ENCODE measurements at regions not wholly inside any gene's neighbourhood (a gene's known extent, or its start where the extent isn't known, plus 50 kb on each side); places are given as distances from the start of the nearest gene placed in this dataset.
"Not testable (repeated sequence)": the region's sequence is repeated elsewhere in the genome, so short reads cannot be mapped to it uniquely, and the experiment has no call there.

GRCh38 chr9:21597284-21597683 is 115.2 kb upstream of the IFNE start:
- no peak for DNase-seq (ENCODE audit: low read depth)

GRCh38 chr9:21598749-21599148 is 116.6 kb upstream of the IFNE start:
- DNase-seq (ENCODE audit: low read depth), result no peak

- DNase-seq (ENCODE audit: low read depth), result peak; percentile 97
These were observed 123.4 kb upstream of the IFNE start for GRCh38 chr9:21605489-21605931.

GRCh38 chr9:21607576-21607975 is 125.5 kb upstream of the IFNE start:
- peak; percentile 35 for DNase-seq (ENCODE audit: low read depth)

GRCh38 chr9:21608200-21608599 is 126.1 kb upstream of the IFNE start:
- no peak for DNase-seq (ENCODE audit: low read depth)

GRCh38 chr9:21609506-21609905 is 127.4 kb upstream of the IFNE start:
- DNase-seq (ENCODE audit: low read depth), result no peak

- no peak for DNase-seq (ENCODE audit: low read depth)
These were observed 129.8 kb upstream of the IFNE start for GRCh38 chr9:21611891-21612290.

- DNase-seq (ENCODE audit: low read depth), result no peak
These were observed 132.9 kb upstream of the IFNE start for GRCh38 chr9:21615018-21615417.

GRCh38 chr9:21615446-21615845 is 133.3 kb upstream of the IFNE start:
- no peak for DNase-seq (ENCODE audit: low read depth)

- DNase-seq (ENCODE audit: low read depth), result peak; percentile 96
These were observed 134.1 kb upstream of the IFNE start for GRCh38 chr9:21616082-21616778.

GRCh38 chr9:21624675-21625644 is 142.8 kb upstream of the IFNE start:
- DNase-seq (ENCODE audit: low read depth), result no peak

- no peak for DNase-seq (ENCODE audit: low read depth)
These were observed 144.4 kb upstream of the IFNE start for GRCh38 chr9:21626493-21626892.

GRCh38 chr9:21628954-21629353 is 146.8 kb upstream of the IFNE start:
- DNase-seq (ENCODE audit: low read depth), result not testable (repeated sequence)

- no peak for DNase-seq (ENCODE audit: low read depth)
These were observed 152.8 kb upstream of the IFNE start for GRCh38 chr9:21634951-21635350.

GRCh38 chr9:21638104-21638503 is 156.0 kb upstream of the IFNE start:
- DNase-seq (ENCODE audit: low read depth), result no peak

- DNase-seq (ENCODE audit: low read depth), result peak; percentile 88
These were observed 149.3 kb upstream of the MTAP start for GRCh38 chr9:21653091-21653490.

GRCh38 chr9:21653589-21653988 is 148.8 kb upstream of the MTAP start:
- DNase-seq (ENCODE audit: low read depth), result no peak

GRCh38 chr9:21656776-21657674 is 145.4 kb upstream of the MTAP start:
- peak; percentile 80 for DNase-seq (ENCODE audit: low read depth)

- peak; percentile 73 for DNase-seq (ENCODE audit: low read depth)
These were observed 144.3 kb upstream of the MTAP start for GRCh38 chr9:21657966-21658667.

GRCh38 chr9:21660976-21661375 is 141.5 kb upstream of the MTAP start:
- peak; percentile 29 for DNase-seq (ENCODE audit: low read depth)

GRCh38 chr9:21661626-21662025 is 140.8 kb upstream of the MTAP start:
- DNase-seq (ENCODE audit: low read depth), result peak; percentile 57
